IMR-90 (cell line): ENCODE measurements at regions not wholly inside any gene's neighbourhood (a gene's known extent, or its start where the extent isn't known, plus 50 kb on each side); places are given as distances from the start of the nearest gene placed in this dataset.

Experiments used
- BHLHE40 ChIP-seq: fragments of 150-350 bp; IDR thresholded peaks from 2 replicates; pipeline ENCODE4 v1.6.1; 2016; ENCODE audit warnings: mild to moderate bottlenecking, low read depth, low read length
- CEBPB ChIP-seq: IDR thresholded peaks from 2 replicates; pipeline ENCODE4 v1.6.1; 2012; ENCODE audit warnings: low read depth, low read length, improper control_type of control experiment
- POLR2A ChIP-seq: IDR thresholded peaks from 2 replicates; pipeline ENCODE4 v1.6.1; 2012; ENCODE audit warnings: mild to moderate bottlenecking, low read depth, low read length
- SMC3 ChIP-seq: fragments of 150-350 bp; IDR thresholded peaks from 2 replicates; pipeline ENCODE4 v1.6.1; 2016; ENCODE audit warnings: low read depth, mild to moderate bottlenecking, antibody characterized with exemption, low read length, moderate library complexity
- TF ChIP-seq, protein P1 (sequence below): fragments of 150-350 bp; IDR thresholded peaks from 2 replicates; pipeline ENCODE4 v1.6.1; 2017; ENCODE audit warnings: mild to moderate bottlenecking, antibody characterized with exemption, low read length, low read depth
- TF ChIP-seq, protein P2 (sequence below): conservative IDR thresholded peaks from 2 replicates; pipeline ENCODE4 v1.5.1; 2012; ENCODE audit warnings: mild to moderate bottlenecking, low read depth, low read length, improper control_type of control experiment

DNA sequence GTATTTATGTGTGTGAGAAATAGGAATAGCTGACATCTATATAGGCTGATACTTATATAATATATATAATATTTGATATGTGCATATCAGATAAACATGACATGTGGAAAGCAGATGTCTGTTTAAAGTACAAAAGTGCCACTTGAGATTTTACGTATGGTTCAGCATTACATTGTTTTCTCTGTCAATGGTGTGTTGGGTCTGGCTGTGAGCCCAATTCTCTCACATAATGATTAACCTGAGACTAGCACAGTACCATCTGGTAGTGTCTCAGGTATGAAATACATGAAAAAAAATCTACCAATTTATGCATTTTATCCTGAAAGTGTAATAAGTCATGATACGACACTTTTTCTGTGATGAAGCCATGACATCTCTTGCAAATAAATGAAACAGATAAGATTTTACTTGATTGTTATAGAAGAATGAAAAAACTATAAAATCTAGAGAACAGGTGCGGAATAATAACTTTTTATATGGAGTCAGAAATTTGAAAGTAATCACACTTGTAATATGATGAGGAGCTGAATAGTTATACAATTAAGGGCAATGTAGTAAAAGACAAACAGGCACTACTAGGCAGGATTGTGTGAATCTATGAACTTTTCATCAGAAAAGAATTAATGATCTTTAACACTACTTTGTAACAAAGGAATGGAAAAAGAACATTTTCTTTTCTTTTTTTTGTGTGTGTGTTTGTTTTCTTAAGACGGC is 1405.0 kb downstream of the OLFM4 start:
- TF ChIP-seq BHLHE40 (no peak), POLR2A (no peak), SMC3 (no peak), CEBPB (no peak)
- TF ChIP-seq, protein P1, sequence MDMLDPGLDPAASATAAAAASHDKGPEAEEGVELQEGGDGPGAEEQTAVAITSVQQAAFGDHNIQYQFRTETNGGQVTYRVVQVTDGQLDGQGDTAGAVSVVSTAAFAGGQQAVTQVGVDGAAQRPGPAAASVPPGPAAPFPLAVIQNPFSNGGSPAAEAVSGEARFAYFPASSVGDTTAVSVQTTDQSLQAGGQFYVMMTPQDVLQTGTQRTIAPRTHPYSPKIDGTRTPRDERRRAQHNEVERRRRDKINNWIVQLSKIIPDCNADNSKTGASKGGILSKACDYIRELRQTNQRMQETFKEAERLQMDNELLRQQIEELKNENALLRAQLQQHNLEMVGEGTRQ, result no peak
- TF ChIP-seq, protein P2, sequence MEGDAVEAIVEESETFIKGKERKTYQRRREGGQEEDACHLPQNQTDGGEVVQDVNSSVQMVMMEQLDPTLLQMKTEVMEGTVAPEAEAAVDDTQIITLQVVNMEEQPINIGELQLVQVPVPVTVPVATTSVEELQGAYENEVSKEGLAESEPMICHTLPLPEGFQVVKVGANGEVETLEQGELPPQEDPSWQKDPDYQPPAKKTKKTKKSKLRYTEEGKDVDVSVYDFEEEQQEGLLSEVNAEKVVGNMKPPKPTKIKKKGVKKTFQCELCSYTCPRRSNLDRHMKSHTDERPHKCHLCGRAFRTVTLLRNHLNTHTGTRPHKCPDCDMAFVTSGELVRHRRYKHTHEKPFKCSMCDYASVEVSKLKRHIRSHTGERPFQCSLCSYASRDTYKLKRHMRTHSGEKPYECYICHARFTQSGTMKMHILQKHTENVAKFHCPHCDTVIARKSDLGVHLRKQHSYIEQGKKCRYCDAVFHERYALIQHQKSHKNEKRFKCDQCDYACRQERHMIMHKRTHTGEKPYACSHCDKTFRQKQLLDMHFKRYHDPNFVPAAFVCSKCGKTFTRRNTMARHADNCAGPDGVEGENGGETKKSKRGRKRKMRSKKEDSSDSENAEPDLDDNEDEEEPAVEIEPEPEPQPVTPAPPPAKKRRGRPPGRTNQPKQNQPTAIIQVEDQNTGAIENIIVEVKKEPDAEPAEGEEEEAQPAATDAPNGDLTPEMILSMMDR, result no peak
